ENCODE measurements at regions not wholly inside any gene's neighbourhood (a gene's known extent, or its start where the extent isn't known, plus 50 kb on each side); places are given as distances from the start of the nearest gene placed in this dataset.

DNA sequence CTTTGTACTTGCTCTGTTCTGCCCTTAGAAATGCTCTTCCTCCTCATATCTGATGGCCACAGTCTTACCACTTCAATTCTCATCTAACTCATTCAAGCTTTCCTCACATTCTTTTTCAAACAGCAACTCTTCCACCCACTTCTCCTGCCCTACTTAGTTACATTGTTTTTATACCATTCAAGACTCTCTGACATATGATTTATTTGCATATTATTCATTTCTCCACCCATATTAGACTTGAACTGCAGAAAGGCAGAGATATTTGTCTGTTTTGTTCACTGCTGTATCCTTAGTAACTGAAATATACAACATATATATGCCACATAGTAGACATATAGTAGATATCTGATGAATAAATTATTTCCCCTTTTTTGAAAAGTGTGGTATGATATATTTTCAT, 95.5 kb upstream of the DCN start:
- CTCF ChIA-PET: no interaction called here
- no peaks in the 10 kb centered on the region for H3K4me1 ChIP-seq (replicated peaks; ENCODE audit: insufficient read depth)
- H2AFZ ChIP-seq: no peak overlapping the region

DNA sequence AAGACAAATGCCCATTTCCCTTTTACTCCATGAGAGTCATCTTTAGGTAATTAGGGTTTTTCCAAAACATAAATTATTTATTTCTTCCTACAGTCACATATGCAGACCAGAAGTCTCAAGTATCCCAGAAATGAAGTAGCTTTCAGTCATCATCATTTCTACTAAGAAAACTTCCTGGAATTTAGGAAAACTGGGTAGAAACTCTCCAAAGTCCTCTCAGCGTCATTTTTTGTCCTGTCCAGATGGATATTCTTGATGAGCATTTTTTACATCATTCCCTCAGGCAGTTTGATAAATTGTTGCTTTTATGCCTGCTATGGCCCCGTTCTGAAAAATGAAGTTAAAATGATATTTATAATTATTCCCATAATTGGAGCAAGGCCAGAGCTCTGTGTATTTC, 93.9 kb upstream of the DCN start:
- intact Hi-C loops (cut with micrococcal nuclease; ENCODE audit: unreplicated experiment): no loop called here
- POLR2A ChIA-PET (ENCODE audit: unreplicated experiment): interaction anchor here (0.7 kb wide), 1 partner anchor 912 kb away, joined by 5 read pairs; no protein-coding TSS in a partner anchor
- TF ChIP-seq EZH2 (IDR thresholded peaks at IDR 0.05; ENCODE audit: low read depth): no peak
- TF ChIP-seq, protein P1, sequence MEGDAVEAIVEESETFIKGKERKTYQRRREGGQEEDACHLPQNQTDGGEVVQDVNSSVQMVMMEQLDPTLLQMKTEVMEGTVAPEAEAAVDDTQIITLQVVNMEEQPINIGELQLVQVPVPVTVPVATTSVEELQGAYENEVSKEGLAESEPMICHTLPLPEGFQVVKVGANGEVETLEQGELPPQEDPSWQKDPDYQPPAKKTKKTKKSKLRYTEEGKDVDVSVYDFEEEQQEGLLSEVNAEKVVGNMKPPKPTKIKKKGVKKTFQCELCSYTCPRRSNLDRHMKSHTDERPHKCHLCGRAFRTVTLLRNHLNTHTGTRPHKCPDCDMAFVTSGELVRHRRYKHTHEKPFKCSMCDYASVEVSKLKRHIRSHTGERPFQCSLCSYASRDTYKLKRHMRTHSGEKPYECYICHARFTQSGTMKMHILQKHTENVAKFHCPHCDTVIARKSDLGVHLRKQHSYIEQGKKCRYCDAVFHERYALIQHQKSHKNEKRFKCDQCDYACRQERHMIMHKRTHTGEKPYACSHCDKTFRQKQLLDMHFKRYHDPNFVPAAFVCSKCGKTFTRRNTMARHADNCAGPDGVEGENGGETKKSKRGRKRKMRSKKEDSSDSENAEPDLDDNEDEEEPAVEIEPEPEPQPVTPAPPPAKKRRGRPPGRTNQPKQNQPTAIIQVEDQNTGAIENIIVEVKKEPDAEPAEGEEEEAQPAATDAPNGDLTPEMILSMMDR (conservative IDR thresholded peaks at IDR 0.05): no peak
- Histone ChIP-seq H3K9me3 (ENCODE audit: insufficient read depth, low read depth) (peaks cover 7% of the 10 kb centered on the region; the same call in 1 of the 2 replicates), H3K4me1 (replicated peaks; ENCODE audit: insufficient read depth) (no peaks in the 10 kb centered on the region), H3K27me3 (ENCODE audit: insufficient read depth, low read depth) (no peaks in the 10 kb centered on the region), H4K20me1 (ENCODE audit: insufficient read depth) (no peaks in the 10 kb centered on the region), H2AFZ (0 out of 2 replicates have a peak overlapping the region, but pooled peaks have one; percentile 50), H3K9me2 (ENCODE audit: insufficient read depth) (no peaks in the 10 kb centered on the region), H3F3A (ENCODE audit: insufficient read depth, low read depth) (no peaks in the 10 kb centered on the region), H3K4me3 (no peak overlapping the region), H3K4me2 (no peak overlapping the region), H3K27ac (no peak overlapping the region), H3K79me2 (ENCODE audit: low read depth) (no peaks in the 10 kb centered on the region), H3K36me3 (ENCODE audit: low read depth) (no peaks in the 10 kb centered on the region)
- no peak for DNase-seq
- CTCF ChIA-PET: interaction anchor here (0.6 kb wide), 1 partner anchor 49 kb away, joined by 3 read pairs; no protein-coding TSS in a partner anchor
- BruUV-seq (replicated peaks): no TSS peak

More for the DNA sequence above, 95.5 kb upstream of the DCN start:
- Histone ChIP-seq H3K9me2 (ENCODE audit: insufficient read depth) (no peaks in the 10 kb centered on the region), H3K27me3 (ENCODE audit: insufficient read depth, low read depth) (no peaks in the 10 kb centered on the region), H4K20me1 (ENCODE audit: insufficient read depth) (no peaks in the 10 kb centered on the region), H3K4me3 (no peak overlapping the region), H3K79me2 (ENCODE audit: low read depth) (no peaks in the 10 kb centered on the region), H3F3A (ENCODE audit: insufficient read depth, low read depth) (no peaks in the 10 kb centered on the region), H3K36me3 (ENCODE audit: low read depth) (no peaks in the 10 kb centered on the region), H3K4me2 (no peak overlapping the region), H3K27ac (no peak overlapping the region), H3K9me3 (ENCODE audit: insufficient read depth, low read depth) (peaks cover 7% of the 10 kb centered on the region; the same call in 1 of the 2 replicates)
- POLR2A ChIA-PET (ENCODE audit: unreplicated experiment): no interaction called here
- BruUV-seq (replicated peaks): no TSS peak
- DNase-seq: no peak
- intact Hi-C loops (cut with micrococcal nuclease; ENCODE audit: unreplicated experiment): no loop called here
- TF ChIP-seq, protein P1 (conservative IDR thresholded peaks at IDR 0.05): no peak
- no peak for TF ChIP-seq EZH2 (IDR thresholded peaks at IDR 0.05; ENCODE audit: low read depth)

DNA sequence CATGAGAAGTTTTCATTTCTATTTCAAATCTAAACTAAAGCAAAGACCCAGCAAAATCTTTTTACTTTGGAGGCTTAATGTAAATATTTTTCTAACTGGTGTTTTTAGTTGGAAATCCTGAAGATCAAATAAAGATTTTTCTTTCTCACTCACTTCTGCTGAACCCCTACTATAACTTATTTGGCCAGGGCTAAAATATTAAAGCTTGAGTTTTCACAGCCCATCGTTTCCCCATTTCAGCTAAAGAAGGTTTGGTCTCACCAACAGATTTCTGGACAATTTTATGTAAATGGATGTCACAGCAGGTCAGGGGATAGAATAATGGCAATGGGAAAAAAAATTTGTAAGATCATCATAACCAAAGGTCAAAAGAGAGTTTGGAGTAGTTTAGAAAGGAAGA, 92.7 kb upstream of the DCN start:
- no peaks in the 10 kb centered on the region for H3K79me2 ChIP-seq (ENCODE audit: low read depth)

More for the DNA sequence above, 92.7 kb upstream of the DCN start:
- Histone ChIP-seq H3K4me3 (no peak overlapping the region), H3K9me2 (ENCODE audit: insufficient read depth) (no peaks in the 10 kb centered on the region), H2AFZ (peak overlapping the region; percentile 59; the same call in 1 of the 2 replicates), H3K36me3 (ENCODE audit: low read depth) (no peaks in the 10 kb centered on the region), H3K4me1 (replicated peaks; ENCODE audit: insufficient read depth) (no peaks in the 10 kb centered on the region), H3F3A (ENCODE audit: insufficient read depth, low read depth) (no peaks in the 10 kb centered on the region), H3K9me3 (ENCODE audit: insufficient read depth, low read depth) (0 out of 2 replicates have a peak, but pooled peaks cover 4% of the 10 kb centered on the region), H3K4me2 (no peak overlapping the region), H3K27me3 (ENCODE audit: insufficient read depth, low read depth) (no peaks in the 10 kb centered on the region), H3K27ac (no peak overlapping the region), H4K20me1 (ENCODE audit: insufficient read depth) (no peaks in the 10 kb centered on the region)
- ChIA-PET POLR2A (ENCODE audit: unreplicated experiment) (no interaction called here), CTCF (no interaction called here)
- intact Hi-C loops (cut with micrococcal nuclease; ENCODE audit: unreplicated experiment): no loop called here
- no peak for TF ChIP-seq EZH2 (IDR thresholded peaks at IDR 0.05; ENCODE audit: low read depth)
- TF ChIP-seq, protein P1 (conservative IDR thresholded peaks at IDR 0.05): no peak
- no TSS peak for BruUV-seq (replicated peaks)
- DNase-seq: no peak

Data from PC-9 (cell line).